GM12891 (cell line): ENCODE measurements at regions not wholly inside any gene's neighbourhood (a gene's known extent, or its start where the extent isn't known, plus 50 kb on each side); places are given as distances from the start of the nearest gene placed in this dataset.

Experiments
- PAX5 ChIP-seq: IDR thresholded peaks from 2 replicates; pipeline ENCODE4 v1.6.1; 2011; ENCODE audit warnings: low read length, moderate library complexity, mild to moderate bottlenecking; ENCODE audit not compliant: insufficient read depth, severe bottlenecking
- POLR2A ChIP-seq: IDR thresholded peaks from 2 replicates; pipeline ENCODE4 v1.6.1; 2011; ENCODE audit warnings: low read depth, low read length, control low read depth
- POLR2AphosphoS5 ChIP-seq: IDR thresholded peaks from 2 replicates; pipeline ENCODE4 v1.6.1; 2011; ENCODE audit warnings: low read depth, low read length, control low read depth
- POU2F2 ChIP-seq: IDR thresholded peaks from 2 replicates; pipeline ENCODE4 v1.6.1; 2011; ENCODE audit warnings: low read depth, mild to moderate bottlenecking, control low read depth, low read length, moderate library complexity
- SPI1 ChIP-seq: IDR thresholded peaks from 2 replicates; pipeline ENCODE4 v1.6.1; 2011; ENCODE audit warnings: low read depth, low read length, control low read depth
- TAF1 ChIP-seq: IDR thresholded peaks from 2 replicates; pipeline ENCODE4 v1.6.1; 2011; ENCODE audit warnings: low read depth, low read length, control low read depth

GRCh38 chr5:5637173-5637572 lies 214.7 kb downstream of the ICE1 start:
- TF ChIP-seq POLR2A (no peak), POLR2AphosphoS5 (no peak), POU2F2 (no peak), TAF1 (no peak), SPI1 (no peak), PAX5 (no peak)
